Lower leg skin (tissue), 4 donors: ENCODE measurements at regions not wholly inside any gene's neighbourhood (a gene's known extent, or its start where the extent isn't known, plus 50 kb on each side); places are given as distances from the start of the nearest gene placed in this dataset.
"Not testable (repeated sequence)": the region's sequence is repeated elsewhere in the genome, so short reads cannot be mapped to it uniquely, and the experiment has no call there.

ENCODE experiments used
- DNase-seq, 2 donors: peaks; one replicate each; pipeline ENCODE4 v3.0.0-alpha.2; 2019; ENCODE audit warnings: low spot score in 2 of 2
- H3K4me3 ChIP-seq: fragments of 200-600 bp; sonication (generic); 2 replicates; pipeline ENCODE4 v1.5.1; 2017; ENCODE audit warnings: mild to moderate bottlenecking, low read depth; ENCODE audit not compliant: poor library complexity, severe bottlenecking
- CTCF ChIP-seq, 3 donors: fragments of 450-650 bp; IDR thresholded peaks; one replicate each; pipeline ENCODE4 v1.5.1; 2016; ENCODE audit warnings: antibody characterized with exemption in 3 of 3, mild to moderate bottlenecking in 3 of 3, moderate library complexity in 2 of 3
- POLR2A ChIP-seq, 2 donors: fragments of 450-650 bp; IDR thresholded peaks; one replicate each; pipeline ENCODE4 v1.6.1; 2016 to 2017; ENCODE audit warnings: antibody characterized with exemption in 2 of 2, mild to moderate bottlenecking in 1 of 2, moderate library complexity in 1 of 2
- WGBS, 2 donors: methylation state at CpG; one replicate each; pipeline ENCODE4 v1.1.5; 2018; 5-methylcytosine and 5-hydroxymethylcytosine counted together
- intact Hi-C: fragments of 100-400 bp; cut with DNase I; formaldehyde crosslinking; loops from one replicate; pipeline ENCODE4 v1.15.0; 2023; ENCODE audit warnings: low total_unique reads

- intact Hi-C loops = no loop called here
- H3K4me3 ChIP-seq = no peak overlapping the region
- no peak for TF ChIP-seq CTCF (IDR thresholded peaks at IDR 0.05)
- DNase-seq = no peak
- WGBS, 2 donors = 47 to 54% methylated on average over 4 of the region's 4 CpGs
These were observed 295.5 kb upstream of the BOD1L1 start for GRCh38 chr4:13922873-13923645.

- DNase-seq, intact Hi-C loops, H3K4me3 ChIP-seq: not testable (repeated sequence)
- WGBS, 2 donors = 90 to 93% methylated on average over 1 of the region's 1 CpG
These were observed 297.4 kb upstream of the BOD1L1 start for GRCh38 chr4:13924900-13925299.

- WGBS, 2 donors = 85 to 89% methylated on average over 7 of the region's 7 CpGs
- TF ChIP-seq CTCF (IDR thresholded peaks at IDR 0.05) (no peak), POLR2A (IDR thresholded peaks at IDR 0.05) (no peak)
- intact Hi-C loops = no loop called here
- DNase-seq = no peak
- H3K4me3 ChIP-seq = no peak overlapping the region
These were observed 300.7 kb upstream of the BOD1L1 start for GRCh38 chr4:13928214-13928613.

- WGBS, 2 donors = 83 to 85% methylated on average over 4 of the region's 4 CpGs
- DNase-seq = no peak
- no peak overlapping the region for H3K4me3 ChIP-seq
- intact Hi-C loops = no loop called here
- TF ChIP-seq POLR2A (IDR thresholded peaks at IDR 0.05) = no peak
- TF ChIP-seq CTCF (IDR thresholded peaks at IDR 0.05) = no peak
These were observed 302.6 kb upstream of the BOD1L1 start for GRCh38 chr4:13930155-13930554.

GRCh38 chr4:13933191-13933590, 305.7 kb upstream of the BOD1L1 start:
- TF ChIP-seq POLR2A (IDR thresholded peaks at IDR 0.05) = no peak
- no peak for TF ChIP-seq CTCF (IDR thresholded peaks at IDR 0.05)
- intact Hi-C loops = no loop called here

GRCh38 chr4:13938299-13938698, 310.8 kb upstream of the BOD1L1 start:
- no peak overlapping the region for H3K4me3 ChIP-seq
- no peak for TF ChIP-seq CTCF (IDR thresholded peaks at IDR 0.05)
- TF ChIP-seq POLR2A (IDR thresholded peaks at IDR 0.05) = no peak
- WGBS, 2 donors = 81 to 88% methylated on average over 3 of the region's 3 CpGs
- intact Hi-C loops = no loop called here
- no peak for DNase-seq

More at GRCh38 chr4:13933191-13933590, 305.7 kb upstream of the BOD1L1 start:
- no peak overlapping the region for H3K4me3 ChIP-seq
- WGBS, 2 donors = 70 to 71% methylated on average over 4 of the region's 4 CpGs
- DNase-seq = no peak
